AG09309 (cell line): ENCODE measurements at regions not wholly inside any gene's neighbourhood (a gene's known extent, or its start where the extent isn't known, plus 50 kb on each side); places are given as distances from the start of the nearest gene placed in this dataset.

ENCODE experiments used
- DNase-seq: peaks from one replicate; pipeline ENCODE4 v3.0.0-alpha.2; 2010; ENCODE audit warnings: low read depth
- H3K4me3 ChIP-seq: 2 replicates; pipeline ENCODE4 v1.5.1; 2011; ENCODE audit warnings: mild to moderate bottlenecking, low read depth, low read length, moderate library complexity; ENCODE audit not compliant: control insufficient read depth
- CTCF ChIP-seq: IDR thresholded peaks from 2 replicates; pipeline ENCODE4 v1.5.1; 2011; ENCODE audit warnings: mild to moderate bottlenecking, low read depth, low read length, inconsistent platforms; ENCODE audit not compliant: insufficient read depth, control insufficient read depth; ENCODE audit errors: missing control alignments

- DNase-seq, result no peak
- no peak for TF ChIP-seq CTCF
- H3K4me3 ChIP-seq, result peak overlapping the region; percentile 11; the same call in 1 of the 2 replicates
Observed at GRCh38 chr9:129459547-129460322, 161.2 kb downstream of the C9orf50 start.

- DNase-seq, result no peak
- no peak for TF ChIP-seq CTCF
Observed at GRCh38 chr9:129458663-129459546, 162.0 kb downstream of the C9orf50 start.

GRCh38 chr9:129458155-129458661 is 162.7 kb downstream of the C9orf50 start:
- no peak for TF ChIP-seq CTCF
- no peak for DNase-seq
- no peak overlapping the region for H3K4me3 ChIP-seq

More at GRCh38 chr9:129458663-129459546, 162.0 kb downstream of the C9orf50 start:
- H3K4me3 ChIP-seq, result no peak overlapping the region

DNA sequence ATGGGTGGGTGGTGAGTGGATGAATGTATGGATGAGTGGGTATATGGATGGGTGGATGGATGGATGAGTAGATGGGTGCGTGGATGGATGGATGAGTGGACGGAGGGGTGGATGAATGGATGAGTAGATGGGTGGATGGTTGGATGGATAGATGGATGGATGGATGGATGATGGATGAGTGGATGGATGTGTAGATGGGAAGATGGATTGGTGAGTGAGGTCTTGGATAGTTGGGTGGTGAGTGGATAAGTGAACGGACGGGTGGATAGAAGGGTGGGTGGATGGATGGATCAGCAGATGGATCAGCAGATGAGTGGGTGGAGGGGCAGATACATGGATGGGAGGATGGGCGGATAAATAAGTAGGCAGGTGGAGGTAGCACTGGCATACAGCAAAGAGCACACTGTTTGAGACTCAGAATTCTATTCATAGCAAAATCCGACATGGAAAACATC is 163.5 kb downstream of the C9orf50 start:
- H3K4me3 ChIP-seq, result no peak overlapping the region
- no peak for TF ChIP-seq CTCF

GRCh38 chr9:129456549-129457324 is 164.2 kb downstream of the C9orf50 start:
- no peak for TF ChIP-seq CTCF
- DNase-seq, result no peak
- no peak overlapping the region for H3K4me3 ChIP-seq

More for the DNA sequence above, 163.5 kb downstream of the C9orf50 start:
- DNase-seq, result no peak

GRCh38 chr9:129455151-129455995 is 165.5 kb downstream of the C9orf50 start:
- H3K4me3 ChIP-seq, result no peak overlapping the region
- no peak for TF ChIP-seq CTCF
- DNase-seq, result no peak
